ENCODE measurements at regions not wholly inside any gene's neighbourhood (a gene's known extent, or its start where the extent isn't known, plus 50 kb on each side); places are given as distances from the start of the nearest gene placed in this dataset.
"Not testable (repeated sequence)": the region's sequence is repeated elsewhere in the genome, so short reads cannot be mapped to it uniquely, and the experiment has no call there.

GRCh38 chr15:99799182-99799853 is 66.1 kb upstream of the LYSMD4 start:
- H3K27me3 ChIP-seq; H3K27ac ChIP-seq; DNase-seq; H3K9me3 ChIP-seq (replicated peaks in 1 of 3); H3K4me3 ChIP-seq; H3K4me1 ChIP-seq (replicated peaks in 1 of 2); intact Hi-C loops (cut with DNase I); H3K36me3 ChIP-seq (replicated peaks in 1 of 2): not testable (repeated sequence)
- 72 to 90% (median 86%) methylated on average over 4 to 25 of the region's 26 CpGs for WGBS, 4 donors

GRCh38 chr15:99796940-99797870 is 64.0 kb upstream of the LYSMD4 start:
- H3K27me3 ChIP-seq; DNase-seq; H3K36me3 ChIP-seq (replicated peaks in 1 of 2); H3K4me1 ChIP-seq (replicated peaks in 1 of 2); H3K4me3 ChIP-seq; H3K9me3 ChIP-seq (replicated peaks in 1 of 3); H3K27ac ChIP-seq; intact Hi-C loops (cut with DNase I): not testable (repeated sequence)
- WGBS, 4 donors, result 66 to 83% (median 75%) methylated on average over 1 to 16 of the region's 21 CpGs
- TF ChIP-seq CTCF (IDR thresholded peaks at IDR 0.05), result peak in 3 of 6 experiments; percentile 5 to 14 (median 8)

- intact Hi-C loops (cut with DNase I); H3K27ac ChIP-seq; H3K9me3 ChIP-seq (replicated peaks in 1 of 3); H3K36me3 ChIP-seq (replicated peaks in 1 of 2); H3K27me3 ChIP-seq; DNase-seq; H3K4me1 ChIP-seq (replicated peaks in 1 of 2); H3K4me3 ChIP-seq: not testable (repeated sequence)
- 84 to 97% (median 92%) methylated on average over 17 to 21 of the region's 22 CpGs for WGBS, 4 donors
Observed at GRCh38 chr15:99791881-99792807, 58.9 kb upstream of the LYSMD4 start.

- 82 to 90% (median 88%) methylated on average over 6 to 7 of the region's 7 CpGs for WGBS, 4 donors
- H3K36me3 ChIP-seq (replicated peaks in 1 of 2); H3K4me3 ChIP-seq; H3K27ac ChIP-seq; H3K4me1 ChIP-seq (replicated peaks in 1 of 2); DNase-seq; intact Hi-C loops (cut with DNase I); H3K9me3 ChIP-seq (replicated peaks in 1 of 3); H3K27me3 ChIP-seq: not testable (repeated sequence)
Observed at GRCh38 chr15:99790751-99791150, 57.5 kb upstream of the LYSMD4 start.

GRCh38 chr15:99788156-99788555 is 54.9 kb upstream of the LYSMD4 start:
- no peaks in the 10 kb centered on the region for H3K4me1 ChIP-seq (replicated peaks in 1 of 2)
- no peaks in the 10 kb centered on the region for H3K27me3 ChIP-seq
- H3K4me3 ChIP-seq, result no peak overlapping the region
- intact Hi-C loops (cut with DNase I), result no loop called here
- no peaks in the 10 kb centered on the region for H3K36me3 ChIP-seq (replicated peaks in 1 of 2)
- no peaks in the 10 kb centered on the region for H3K9me3 ChIP-seq (replicated peaks in 1 of 3)
- H3K27ac ChIP-seq, result no peak overlapping the region
- TF ChIP-seq CTCF (IDR thresholded peaks at IDR 0.05), result no peak
- TF ChIP-seq POLR2A (IDR thresholded peaks at IDR 0.05), result no peak
- 67 to 70% (median 69%) methylated on average over 2 of the region's 2 CpGs for WGBS, 4 donors
- no peak for DNase-seq

GRCh38 chr15:99784800-99785199 is 51.6 kb upstream of the LYSMD4 start:
- 80 to 92% (median 89%) methylated on average over 1 of the region's 1 CpG for WGBS, 4 donors
- H3K27me3 ChIP-seq; H3K9me3 ChIP-seq (replicated peaks in 1 of 3); H3K27ac ChIP-seq; H3K36me3 ChIP-seq (replicated peaks in 1 of 2); H3K4me3 ChIP-seq; H3K4me1 ChIP-seq (replicated peaks in 1 of 2); intact Hi-C loops (cut with DNase I); DNase-seq: not testable (repeated sequence)

GRCh38 chr15:99783918-99784619 is 50.8 kb upstream of the LYSMD4 start:
- H3K36me3 ChIP-seq (replicated peaks in 1 of 2); intact Hi-C loops (cut with DNase I); H3K27me3 ChIP-seq; DNase-seq; H3K4me1 ChIP-seq (replicated peaks in 1 of 2); H3K27ac ChIP-seq; H3K4me3 ChIP-seq; H3K9me3 ChIP-seq (replicated peaks in 1 of 3): not testable (repeated sequence)
- WGBS, 4 donors, result 76 to 82% (median 77%) methylated on average over 3 to 4 of the region's 4 CpGs

Measured in adrenal gland (tissue), 9 donors.